GM12873 (cell line): ENCODE measurements at regions not wholly inside any gene's neighbourhood (a gene's known extent, or its start where the extent isn't known, plus 50 kb on each side); places are given as distances from the start of the nearest gene placed in this dataset.

Source experiments
- TF ChIP-seq, protein P1 (sequence below): IDR thresholded peaks from 2 replicates; pipeline ENCODE4 v1.5.1; 2012; ENCODE audit warnings: low read depth, mild to moderate bottlenecking, moderate library complexity, low read length, control low read depth; ENCODE audit not compliant: insufficient read depth; ENCODE audit errors: missing control alignments

DNA sequence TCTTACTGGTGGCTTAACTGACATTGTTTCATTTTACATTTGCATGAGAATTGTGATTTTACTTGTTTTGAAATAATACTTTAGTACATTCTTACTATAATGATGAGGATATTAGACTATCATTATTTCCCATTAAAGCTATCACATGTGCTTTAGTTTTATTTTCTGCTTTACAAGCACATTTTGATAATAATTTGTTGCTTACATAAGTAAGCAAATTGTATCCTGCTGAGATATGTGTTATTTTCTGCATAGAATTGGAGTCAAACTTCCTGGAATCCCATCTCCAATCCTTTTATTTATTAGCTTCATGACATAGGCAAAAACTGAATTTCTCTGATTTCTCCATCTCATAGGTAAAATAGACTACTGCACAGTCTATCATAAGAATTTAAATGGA is 847.4 kb downstream of the DIPK2A start:
- TF ChIP-seq, protein P1, sequence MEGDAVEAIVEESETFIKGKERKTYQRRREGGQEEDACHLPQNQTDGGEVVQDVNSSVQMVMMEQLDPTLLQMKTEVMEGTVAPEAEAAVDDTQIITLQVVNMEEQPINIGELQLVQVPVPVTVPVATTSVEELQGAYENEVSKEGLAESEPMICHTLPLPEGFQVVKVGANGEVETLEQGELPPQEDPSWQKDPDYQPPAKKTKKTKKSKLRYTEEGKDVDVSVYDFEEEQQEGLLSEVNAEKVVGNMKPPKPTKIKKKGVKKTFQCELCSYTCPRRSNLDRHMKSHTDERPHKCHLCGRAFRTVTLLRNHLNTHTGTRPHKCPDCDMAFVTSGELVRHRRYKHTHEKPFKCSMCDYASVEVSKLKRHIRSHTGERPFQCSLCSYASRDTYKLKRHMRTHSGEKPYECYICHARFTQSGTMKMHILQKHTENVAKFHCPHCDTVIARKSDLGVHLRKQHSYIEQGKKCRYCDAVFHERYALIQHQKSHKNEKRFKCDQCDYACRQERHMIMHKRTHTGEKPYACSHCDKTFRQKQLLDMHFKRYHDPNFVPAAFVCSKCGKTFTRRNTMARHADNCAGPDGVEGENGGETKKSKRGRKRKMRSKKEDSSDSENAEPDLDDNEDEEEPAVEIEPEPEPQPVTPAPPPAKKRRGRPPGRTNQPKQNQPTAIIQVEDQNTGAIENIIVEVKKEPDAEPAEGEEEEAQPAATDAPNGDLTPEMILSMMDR: no peak

GRCh38 chr3:144820726-144821125 is 849.1 kb downstream of the DIPK2A start:
- TF ChIP-seq, protein P1: no peak

DNA sequence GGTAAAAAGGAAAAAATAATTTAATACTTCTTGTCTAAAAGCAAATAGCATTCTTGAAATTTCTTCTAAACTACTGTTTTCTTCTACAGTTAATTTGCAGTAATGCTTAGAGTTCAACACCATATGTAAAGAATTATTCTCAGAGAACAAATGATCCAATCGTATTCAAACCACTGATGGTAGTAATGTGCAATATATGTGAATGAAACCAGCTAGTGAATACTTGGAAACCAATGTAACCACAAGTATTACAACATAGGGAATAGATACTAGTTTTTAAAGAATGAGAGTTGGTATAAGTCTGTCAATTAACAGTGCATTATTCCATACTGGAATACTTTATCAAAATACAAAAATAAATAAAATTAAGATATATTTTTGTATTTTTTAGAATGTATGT is 850.0 kb downstream of the DIPK2A start:
- TF ChIP-seq, protein P1: no peak

- TF ChIP-seq, protein P1: no peak
These were observed 851.0 kb downstream of the DIPK2A start for GRCh38 chr3:144822671-144823070.

DNA sequence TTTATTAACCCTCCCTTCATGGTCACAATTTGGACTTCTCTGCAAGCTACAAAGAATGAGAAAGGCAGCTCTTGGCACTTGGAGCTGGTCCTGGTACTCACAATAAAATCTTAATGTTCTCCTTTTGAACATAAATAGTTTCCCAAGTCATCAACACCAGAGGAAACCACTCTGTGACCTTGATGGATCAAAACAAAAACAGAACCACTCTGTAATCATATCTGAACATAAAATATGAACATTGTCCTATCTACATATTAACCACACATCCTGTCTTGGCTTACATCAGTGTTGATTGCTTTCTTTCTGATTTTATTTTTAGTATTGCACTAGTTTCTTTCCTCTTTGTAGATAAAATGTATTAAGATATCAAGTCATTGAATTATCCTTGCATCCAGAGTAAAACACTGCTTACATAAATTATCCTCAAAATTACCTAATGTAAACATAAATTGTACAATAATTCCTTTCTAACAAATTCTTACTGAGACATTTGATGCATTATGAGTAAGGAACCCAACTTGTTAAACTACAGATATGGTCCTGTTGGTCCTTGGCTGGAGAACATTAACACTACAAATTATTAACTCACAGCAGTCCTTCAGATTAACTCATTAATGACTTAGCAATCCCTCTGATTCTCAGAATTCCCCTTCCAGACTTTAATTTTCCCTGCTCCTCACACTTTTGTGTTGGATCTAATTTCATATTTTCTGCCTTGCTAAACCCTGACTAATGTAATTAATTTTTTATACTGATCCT is 860.5 kb downstream of the DIPK2A start:
- TF ChIP-seq, protein P1: no peak

GRCh38 chr3:144839991-144840390 is 868.4 kb downstream of the DIPK2A start:
- TF ChIP-seq, protein P1: no peak

- TF ChIP-seq, protein P1: no peak
These were observed 869.2 kb downstream of the DIPK2A start for GRCh38 chr3:144840866-144841265.

- TF ChIP-seq, protein P1: no peak
These were observed 871.5 kb downstream of the DIPK2A start for GRCh38 chr3:144843099-144843498.
